GM12865 (cell line): ENCODE measurements at regions not wholly inside any gene's neighbourhood (a gene's known extent, or its start where the extent isn't known, plus 50 kb on each side); places are given as distances from the start of the nearest gene placed in this dataset.

ENCODE experiments used
- DNase-seq: peaks from one replicate; pipeline ENCODE4 v3.0.0; 2010; ENCODE audit warnings: low read depth
- H3K4me3 ChIP-seq: 2 replicates; pipeline ENCODE4 v1.5.1; 2011; ENCODE audit warnings: mild to moderate bottlenecking, low read depth, low read length, control low read depth
- TF ChIP-seq, protein P1 (sequence below): IDR thresholded peaks from 2 replicates; pipeline ENCODE4 v1.5.1; 2011; ENCODE audit warnings: low read length, control low read depth, low read depth, inconsistent platforms; ENCODE audit not compliant: insufficient read depth; ENCODE audit errors: missing control alignments

DNA sequence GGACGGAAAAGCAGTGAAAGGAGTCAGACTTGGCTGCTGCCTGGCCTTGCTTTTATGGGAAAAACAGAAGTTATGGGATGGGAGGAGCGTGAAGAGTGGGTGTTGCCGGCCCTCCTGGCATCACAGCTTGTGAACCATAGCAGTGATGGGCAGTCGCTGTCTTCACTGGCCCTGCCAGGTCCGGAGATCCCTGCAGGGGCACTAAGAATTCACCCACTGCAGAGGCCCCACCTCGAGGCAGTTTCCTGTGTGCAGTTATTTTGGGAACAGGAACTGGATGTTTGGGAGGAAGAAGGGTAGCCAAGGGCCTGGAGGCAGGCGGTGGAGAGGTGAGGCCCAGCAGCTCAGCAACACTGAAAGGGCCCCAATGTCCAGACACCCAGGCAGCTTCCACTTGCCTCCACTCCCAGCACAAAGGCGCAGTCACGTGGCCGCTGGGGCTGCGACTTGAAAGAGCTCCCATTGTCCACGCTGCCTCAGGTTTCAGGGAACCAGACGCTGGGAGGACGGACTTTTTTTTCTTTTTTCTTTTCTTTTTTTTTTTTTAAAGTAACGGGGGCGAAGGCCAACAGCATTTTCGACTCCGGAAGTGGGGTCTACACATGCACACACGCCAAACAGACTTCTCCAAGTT is 255.6 kb downstream of the ZNF621 start:
- H3K4me3 ChIP-seq: no peak overlapping the region
- TF ChIP-seq, protein P1, sequence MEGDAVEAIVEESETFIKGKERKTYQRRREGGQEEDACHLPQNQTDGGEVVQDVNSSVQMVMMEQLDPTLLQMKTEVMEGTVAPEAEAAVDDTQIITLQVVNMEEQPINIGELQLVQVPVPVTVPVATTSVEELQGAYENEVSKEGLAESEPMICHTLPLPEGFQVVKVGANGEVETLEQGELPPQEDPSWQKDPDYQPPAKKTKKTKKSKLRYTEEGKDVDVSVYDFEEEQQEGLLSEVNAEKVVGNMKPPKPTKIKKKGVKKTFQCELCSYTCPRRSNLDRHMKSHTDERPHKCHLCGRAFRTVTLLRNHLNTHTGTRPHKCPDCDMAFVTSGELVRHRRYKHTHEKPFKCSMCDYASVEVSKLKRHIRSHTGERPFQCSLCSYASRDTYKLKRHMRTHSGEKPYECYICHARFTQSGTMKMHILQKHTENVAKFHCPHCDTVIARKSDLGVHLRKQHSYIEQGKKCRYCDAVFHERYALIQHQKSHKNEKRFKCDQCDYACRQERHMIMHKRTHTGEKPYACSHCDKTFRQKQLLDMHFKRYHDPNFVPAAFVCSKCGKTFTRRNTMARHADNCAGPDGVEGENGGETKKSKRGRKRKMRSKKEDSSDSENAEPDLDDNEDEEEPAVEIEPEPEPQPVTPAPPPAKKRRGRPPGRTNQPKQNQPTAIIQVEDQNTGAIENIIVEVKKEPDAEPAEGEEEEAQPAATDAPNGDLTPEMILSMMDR: no peak
- no peak for DNase-seq

DNA sequence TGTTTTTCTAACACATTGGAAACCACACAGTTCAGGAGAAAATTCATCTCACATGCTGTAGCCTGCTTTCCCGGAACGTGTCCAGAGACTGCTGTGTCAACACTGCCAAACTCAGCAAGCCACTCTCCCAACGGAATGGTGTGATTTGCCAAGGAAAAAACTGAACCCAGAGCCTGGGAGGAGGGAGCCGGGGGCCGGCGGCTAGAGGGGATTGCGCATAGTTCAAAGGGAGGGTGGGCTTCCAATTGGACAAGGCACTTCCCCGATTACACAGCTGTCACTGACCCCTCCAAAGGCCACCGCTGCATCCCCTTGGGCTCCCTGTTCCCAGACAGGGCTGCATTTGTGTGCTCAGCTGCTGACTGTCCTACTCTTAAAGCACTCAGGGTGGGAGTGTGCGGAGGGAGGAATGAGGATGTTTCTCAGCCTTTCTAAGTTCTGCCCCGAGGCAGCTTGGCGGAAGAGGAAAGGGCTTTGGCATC is 256.2 kb downstream of the ZNF621 start:
- DNase-seq: no peak
- no peak overlapping the region for H3K4me3 ChIP-seq
- TF ChIP-seq, protein P1: no peak

DNA sequence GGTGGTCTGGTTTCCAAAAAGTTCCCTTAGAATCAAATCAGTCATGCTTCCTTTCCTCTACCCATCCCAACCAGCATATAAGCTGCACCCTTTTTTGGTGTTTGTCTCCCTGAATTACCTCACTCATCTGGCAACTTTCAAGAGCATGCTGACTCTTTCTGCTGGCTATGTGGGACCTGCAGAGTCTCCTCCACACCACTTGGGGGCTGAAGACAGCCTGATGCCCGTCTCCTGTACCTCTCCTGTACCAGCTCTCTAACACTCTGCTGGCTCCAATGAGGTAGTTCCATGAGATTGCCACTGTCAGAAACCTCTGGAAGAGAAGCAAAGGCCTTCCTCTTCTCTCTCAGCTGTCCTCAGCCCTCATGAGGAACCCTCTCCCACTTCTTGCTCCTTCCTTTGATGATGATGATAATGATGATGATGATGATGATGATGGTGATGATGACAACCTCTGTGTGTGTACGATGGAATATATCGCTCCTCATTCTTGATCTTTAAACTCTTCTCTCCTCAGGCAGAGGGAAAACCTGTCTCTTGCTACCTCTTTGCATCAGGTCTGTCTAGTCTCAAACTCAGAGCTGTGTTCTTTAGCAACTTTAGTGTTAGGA is 257.5 kb downstream of the ZNF621 start:
- no peak overlapping the region for H3K4me3 ChIP-seq
- peak; percentile 45 for DNase-seq
- TF ChIP-seq, protein P1: peak; percentile 49

DNA sequence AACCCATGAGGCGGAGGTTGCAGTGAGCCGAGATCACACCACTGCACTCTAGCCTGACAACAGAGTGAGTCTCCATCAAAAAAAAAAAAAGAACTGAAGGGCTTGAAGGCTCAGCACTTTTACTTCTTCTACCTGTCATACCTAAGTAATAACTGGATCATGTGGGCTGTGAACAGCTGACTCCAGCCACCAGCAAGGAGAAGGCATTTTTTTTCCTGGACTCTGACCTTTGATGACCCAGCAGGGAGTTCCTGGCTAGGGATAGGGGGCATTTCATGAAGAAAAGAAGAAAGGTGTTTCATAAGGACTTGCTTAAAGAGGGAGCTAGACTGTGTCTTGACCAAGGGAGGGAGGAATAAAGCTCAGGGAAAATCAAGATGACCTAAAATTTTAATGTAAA is 266.0 kb downstream of the ZNF621 start:
- DNase-seq: no peak
- TF ChIP-seq, protein P1: no peak
- no peak overlapping the region for H3K4me3 ChIP-seq

DNA sequence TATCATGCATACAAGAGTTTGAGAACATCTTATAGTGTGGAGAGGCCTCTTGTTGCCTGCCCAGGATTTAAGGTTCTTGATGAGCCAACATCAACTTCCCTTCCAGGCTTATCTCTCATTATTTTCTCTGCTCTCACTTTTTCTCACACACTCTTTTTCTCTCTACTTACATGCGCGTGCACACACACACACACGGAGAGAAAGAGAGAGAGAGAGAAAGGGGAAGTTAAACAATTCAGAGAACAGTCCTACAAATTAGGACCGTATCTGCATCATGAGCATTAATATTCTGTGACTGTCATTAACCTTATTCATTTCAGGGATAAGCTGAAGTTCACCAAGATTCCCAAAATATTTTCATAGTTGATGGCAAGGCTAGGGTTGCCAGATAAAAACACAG is 269.0 kb downstream of the ZNF621 start:
- no peak for DNase-seq
- no peak overlapping the region for H3K4me3 ChIP-seq
- TF ChIP-seq, protein P1: no peak

DNA sequence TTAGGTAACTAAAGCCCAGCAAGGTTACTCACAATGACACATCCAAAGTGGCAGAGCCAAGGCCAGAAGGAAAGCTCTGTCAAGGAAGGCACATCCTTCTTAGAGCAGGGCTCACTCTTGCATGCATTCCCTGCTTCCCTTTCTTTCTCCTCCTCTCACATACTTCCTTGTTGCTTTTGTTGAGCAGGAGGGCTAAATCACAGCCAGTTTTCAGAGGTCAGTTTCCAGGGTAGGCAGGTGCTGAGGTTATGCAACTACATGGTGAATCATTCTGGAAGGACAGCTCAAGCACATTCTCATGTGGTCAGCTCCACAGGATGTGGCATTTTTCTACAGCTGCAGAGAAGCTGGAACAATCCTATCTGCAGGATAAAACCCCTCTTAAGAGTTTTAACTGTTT is 275.6 kb downstream of the ZNF621 start:
- H3K4me3 ChIP-seq: no peak overlapping the region
- peak; percentile 55 for DNase-seq
- TF ChIP-seq, protein P1: no peak
